GM12891 (cell line): ENCODE measurements at regions not wholly inside any gene's neighbourhood (a gene's known extent, or its start where the extent isn't known, plus 50 kb on each side); places are given as distances from the start of the nearest gene placed in this dataset.

Experiments used
- DNase-seq: peaks from one replicate; pipeline ENCODE4 v3.0.0; 2011; ENCODE audit warnings: low spot score; ENCODE audit not compliant: insufficient read length
- FAIRE-seq: peaks from 2 replicates; lab custom pipeline; 2011; peaks lifted over from hg19 to GRCh38; lab: Jason Lieb, UNC
- PAX5 ChIP-seq: IDR thresholded peaks from 2 replicates; pipeline ENCODE4 v1.6.1; 2011; ENCODE audit warnings: low read length, moderate library complexity, mild to moderate bottlenecking; ENCODE audit not compliant: insufficient read depth, severe bottlenecking
- POLR2A ChIP-seq: IDR thresholded peaks from 2 replicates; pipeline ENCODE4 v1.6.1; 2011; ENCODE audit warnings: low read depth, low read length, control low read depth
- POLR2AphosphoS5 ChIP-seq: IDR thresholded peaks from 2 replicates; pipeline ENCODE4 v1.6.1; 2011; ENCODE audit warnings: low read depth, low read length, control low read depth
- POU2F2 ChIP-seq: IDR thresholded peaks from 2 replicates; pipeline ENCODE4 v1.6.1; 2011; ENCODE audit warnings: low read depth, mild to moderate bottlenecking, control low read depth, low read length, moderate library complexity
- SPI1 ChIP-seq: IDR thresholded peaks from 2 replicates; pipeline ENCODE4 v1.6.1; 2011; ENCODE audit warnings: low read depth, low read length, control low read depth
- TAF1 ChIP-seq: IDR thresholded peaks from 2 replicates; pipeline ENCODE4 v1.6.1; 2011; ENCODE audit warnings: low read depth, low read length, control low read depth

DNA sequence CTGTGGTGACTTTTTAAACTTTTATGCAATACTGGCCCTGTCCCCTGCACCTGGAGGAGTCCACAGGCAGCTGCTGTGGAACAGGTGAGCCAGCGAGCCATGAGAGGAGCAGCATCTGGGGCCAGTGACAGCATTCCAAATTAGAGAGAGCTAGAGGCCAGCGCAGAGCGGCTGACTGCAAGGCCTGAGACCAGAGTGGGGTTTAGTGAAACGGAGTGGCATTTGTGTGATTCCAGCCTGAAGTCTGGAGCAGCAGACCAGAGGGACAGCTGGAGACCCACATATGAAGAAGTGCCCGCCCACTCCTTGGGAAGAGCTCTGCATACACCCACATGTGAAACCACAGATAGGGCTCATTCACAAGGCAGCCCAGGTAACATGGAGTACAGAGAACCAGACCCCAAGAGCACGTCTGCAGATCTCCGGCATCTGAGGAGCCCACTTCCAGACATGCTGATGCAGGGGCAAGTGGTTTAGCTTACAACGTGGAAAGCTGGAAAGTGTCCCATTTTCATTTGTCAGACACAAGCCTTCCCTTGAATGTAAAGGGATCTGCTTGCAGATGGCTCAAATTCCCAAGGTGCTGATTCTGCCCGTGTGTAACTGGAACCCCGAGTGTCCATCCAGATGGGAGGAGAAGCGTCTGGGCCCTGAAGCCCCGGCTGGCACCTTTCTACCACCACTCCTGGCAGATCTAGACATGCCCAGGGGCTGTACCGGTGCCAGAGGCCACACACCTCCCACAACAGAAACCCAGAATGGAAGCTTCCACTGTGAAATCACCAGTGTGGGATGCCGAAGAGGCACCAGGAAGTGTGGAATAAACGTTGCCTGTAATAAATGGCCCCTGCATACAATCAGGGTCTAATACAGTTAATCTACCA, 256.0 kb upstream of the TCERG1L start:
- TF ChIP-seq PAX5 = no peak
- TF ChIP-seq POLR2AphosphoS5 = no peak
- no peak for TF ChIP-seq TAF1
- DNase-seq (no peak), FAIRE-seq (no peak)

GRCh38 chr10:131568866-131569265, 257.3 kb upstream of the TCERG1L start:
- FAIRE-seq = no peak
- no peak for TF ChIP-seq POU2F2
- no peak for TF ChIP-seq SPI1

DNA sequence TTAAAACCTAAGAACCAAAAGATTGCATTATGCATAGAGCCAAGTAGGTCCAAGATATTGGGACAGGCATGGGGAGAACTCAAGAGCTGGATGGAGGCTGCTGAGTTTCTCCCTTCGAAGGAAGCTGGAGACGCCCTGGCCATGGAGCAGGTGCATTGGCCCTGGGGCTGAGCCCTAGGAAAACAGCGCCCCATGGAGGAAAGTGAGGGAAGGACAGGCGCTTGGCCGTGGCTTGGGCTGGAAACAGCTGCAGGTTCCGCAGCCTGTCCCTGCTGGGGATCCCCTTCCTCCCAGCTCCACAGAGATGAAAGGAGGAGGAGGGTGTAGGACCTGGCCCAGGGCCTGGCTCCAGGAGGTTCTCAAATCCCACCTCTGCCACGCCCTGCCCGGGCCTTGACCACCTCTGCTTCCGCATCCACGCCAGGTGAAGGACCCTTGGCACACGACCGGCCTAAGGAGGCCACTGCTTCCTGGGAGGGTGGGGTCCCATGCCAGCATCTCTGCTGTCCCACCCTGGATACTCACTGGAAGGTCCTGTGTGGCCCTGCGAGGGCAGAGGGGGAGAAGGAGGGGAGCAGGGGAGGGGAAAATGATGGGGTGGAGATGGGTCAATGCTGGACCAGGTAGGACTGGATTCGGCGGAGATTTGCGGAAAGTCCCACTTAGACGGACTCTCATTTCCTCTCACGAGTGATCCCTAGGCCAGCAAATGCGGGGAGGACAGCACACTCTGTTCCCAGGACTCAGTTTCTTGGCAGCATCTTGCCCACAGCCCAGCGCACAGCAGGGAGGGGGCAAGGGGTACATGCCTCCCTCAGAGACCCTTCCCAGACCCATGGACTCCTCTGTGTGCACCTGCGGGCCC, 258.6 kb upstream of the TCERG1L start:
- TF ChIP-seq TAF1 = no peak
- no peak for TF ChIP-seq SPI1
- no peak for TF ChIP-seq PAX5
- no peak for TF ChIP-seq POLR2AphosphoS5
- no peak for TF ChIP-seq POU2F2
- TF ChIP-seq POLR2A = no peak
- FAIRE-seq (no peak), DNase-seq (no peak)

More at GRCh38 chr10:131568866-131569265, 257.3 kb upstream of the TCERG1L start:
- no peak for DNase-seq

- DNase-seq (no peak), FAIRE-seq (no peak)
- TF ChIP-seq SPI1 = no peak
- TF ChIP-seq POLR2AphosphoS5 = no peak
- TF ChIP-seq POU2F2 = no peak
- TF ChIP-seq PAX5 = no peak
- TF ChIP-seq TAF1 = no peak
- TF ChIP-seq POLR2A = no peak
Observed at GRCh38 chr10:131570716-131571307, 259.3 kb upstream of the TCERG1L start.

DNA sequence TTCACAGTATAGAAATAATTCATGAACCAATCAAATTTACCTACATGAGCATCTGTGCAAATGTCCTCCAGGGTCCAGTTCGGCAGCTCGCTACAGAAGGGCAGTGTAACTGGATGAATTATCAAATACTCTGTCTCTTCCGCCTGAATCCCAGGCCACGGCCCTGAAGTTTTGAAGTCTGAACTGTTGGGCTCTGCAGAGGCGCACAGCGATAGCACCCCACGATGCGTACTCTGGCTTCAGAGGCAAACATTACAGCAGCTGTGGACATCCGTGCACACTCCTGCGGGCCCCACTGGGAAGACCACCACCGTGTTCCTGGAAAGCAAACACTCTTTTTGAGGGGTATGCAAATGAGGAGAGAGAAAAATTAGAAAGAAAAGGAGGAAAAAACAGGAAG, 259.8 kb upstream of the TCERG1L start:
- FAIRE-seq (no peak), DNase-seq (no peak)
- TF ChIP-seq PAX5 = no peak
- no peak for TF ChIP-seq POLR2AphosphoS5
- TF ChIP-seq SPI1 = no peak
- TF ChIP-seq POLR2A = no peak
- TF ChIP-seq TAF1 = no peak
- no peak for TF ChIP-seq POU2F2

- FAIRE-seq = no peak
- DNase-seq = no peak
- TF ChIP-seq PAX5 (no peak), POLR2A (no peak), SPI1 (no peak), POU2F2 (no peak), TAF1 (no peak), POLR2AphosphoS5 (no peak)
Observed at GRCh38 chr10:131571865-131572264, 260.3 kb upstream of the TCERG1L start.

DNA sequence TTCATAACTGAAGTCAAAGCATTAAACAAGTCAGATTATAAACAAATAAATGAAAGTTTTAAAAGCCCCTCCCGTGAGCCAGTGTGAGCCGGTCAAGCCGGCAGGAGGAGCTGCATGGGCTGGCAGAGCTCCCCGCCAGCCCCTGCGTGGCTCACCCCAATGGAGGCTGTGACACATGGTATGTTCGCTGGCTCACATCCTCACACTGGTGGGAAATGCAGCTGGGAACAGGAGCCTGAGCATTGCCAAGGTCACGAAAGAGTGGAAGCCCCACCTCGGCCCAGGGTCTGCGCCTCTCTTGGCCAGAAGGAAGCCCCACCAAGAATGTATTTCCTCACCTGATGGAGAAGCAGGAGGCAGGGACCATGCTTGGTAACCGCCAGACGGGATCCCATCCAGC, 261.7 kb upstream of the TCERG1L start:
- no peak for TF ChIP-seq POU2F2
- no peak for TF ChIP-seq PAX5
- no peak for TF ChIP-seq POLR2AphosphoS5
- no peak for TF ChIP-seq SPI1
- TF ChIP-seq TAF1 = no peak
- TF ChIP-seq POLR2A = no peak
- FAIRE-seq = no peak

GRCh38 chr10:131573707-131574106, 262.2 kb upstream of the TCERG1L start:
- no peak for TF ChIP-seq POLR2AphosphoS5
- no peak for TF ChIP-seq PAX5
- no peak for TF ChIP-seq POU2F2
- no peak for TF ChIP-seq POLR2A
- TF ChIP-seq SPI1 = no peak
- TF ChIP-seq TAF1 = no peak
- DNase-seq (no peak), FAIRE-seq (no peak)

More for the DNA sequence above, 261.7 kb upstream of the TCERG1L start:
- no peak for DNase-seq

DNA sequence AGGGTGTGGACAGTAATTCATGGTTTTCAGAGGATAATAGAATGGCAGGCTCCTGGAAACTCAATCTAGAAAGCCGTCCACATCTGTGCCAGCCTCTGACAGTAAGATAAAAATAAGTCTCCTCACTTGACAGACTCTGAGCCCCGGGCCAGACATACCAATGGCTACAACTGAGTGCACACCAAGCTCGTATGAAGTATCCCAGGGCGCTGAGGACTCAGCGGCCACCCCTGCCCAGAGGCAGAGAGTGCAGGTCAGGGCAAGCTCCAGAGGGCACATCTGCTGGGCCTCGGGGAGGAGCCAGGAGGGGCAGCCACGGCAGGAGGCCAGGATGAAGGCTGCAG, 262.8 kb upstream of the TCERG1L start:
- no peak for DNase-seq
- no peak for FAIRE-seq
- no peak for TF ChIP-seq POLR2AphosphoS5
- TF ChIP-seq TAF1 = no peak
- no peak for TF ChIP-seq SPI1
- no peak for TF ChIP-seq PAX5
- TF ChIP-seq POU2F2 = no peak
- TF ChIP-seq POLR2A = no peak
